SK-N-SH treated with all-trans-retinoic acid at 6 μM for 48 hours (cell line): ENCODE measurements at regions not wholly inside any gene's neighbourhood (a gene's known extent, or its start where the extent isn't known, plus 50 kb on each side); places are given as distances from the start of the nearest gene placed in this dataset.
"Not testable (repeated sequence)": the region's sequence is repeated elsewhere in the genome, so short reads cannot be mapped to it uniquely, and the experiment has no call there.

Experiments
- ATAC-seq: fragments of 200-7000 bp; cut with Tn5 transposase; 3 replicates; pipeline ENCODE4 v1.9.1; 2020; ENCODE audit warnings: mild to moderate bottlenecking, moderate library complexity
- ARNTL ChIP-seq: fragments of 450-650 bp; formaldehyde crosslinking; IDR thresholded peaks from 2 replicates; pipeline ENCODE4 v1.5.0; 2020; ENCODE audit warnings: low read depth, mild to moderate bottlenecking, moderate library complexity, borderline replicate concordance
- CSDC2 ChIP-seq: fragments of 250-450 bp; sonication (Bioruptor Pico); IDR thresholded peaks from 2 replicates; pipeline ENCODE4 v1.5.0; 2020; ENCODE audit warnings: mild to moderate bottlenecking, moderate library complexity
- ESRRG ChIP-seq: fragments of 250-450 bp; sonication (Bioruptor Pico); IDR thresholded peaks from 2 replicates; pipeline ENCODE4 v1.6.1; 2021; ENCODE audit warnings: mild to moderate bottlenecking
- OSR1 ChIP-seq: fragments of 250-450 bp; sonication (Bioruptor Pico); IDR thresholded peaks from 2 replicates; pipeline ENCODE4 v1.8.0; 2022; ENCODE audit warnings: moderate library complexity, mild to moderate bottlenecking, inconsistent platforms
- POU6F1 ChIP-seq: fragments of 250-450 bp; sonication (Bioruptor Pico); IDR thresholded peaks from 2 replicates; pipeline ENCODE4 v1.8.0; 2021; ENCODE audit warnings: low read depth, mild to moderate bottlenecking, moderate library complexity, borderline replicate concordance
- PPARA ChIP-seq: fragments of 250-450 bp; sonication (Bioruptor Pico); IDR thresholded peaks from 2 replicates; pipeline ENCODE4 v1.5.0; 2020; ENCODE audit warnings: mild to moderate bottlenecking, borderline replicate concordance
- RARB ChIP-seq: fragments of 250-450 bp; sonication (Bioruptor Pico); IDR thresholded peaks from 2 replicates; pipeline ENCODE4 v1.8.0; 2021; ENCODE audit warnings: mild to moderate bottlenecking, moderate library complexity
- TCF4 ChIP-seq: fragments of 250-450 bp; sonication (Bioruptor Pico); IDR thresholded peaks from 2 replicates; pipeline ENCODE4 v1.8.0; 2021; ENCODE audit warnings: mild to moderate bottlenecking, moderate library complexity, borderline replicate concordance
- TOX ChIP-seq: fragments of 250-450 bp; sonication (Bioruptor Pico); IDR thresholded peaks from 2 replicates; pipeline ENCODE4 v1.8.0; 2021; ENCODE audit warnings: mild to moderate bottlenecking, moderate library complexity, borderline replicate concordance
- ZFP3 ChIP-seq: fragments of 250-450 bp; sonication (Bioruptor Pico); IDR thresholded peaks from 2 replicates; pipeline ENCODE4 v1.5.0; 2020; ENCODE audit warnings: mild to moderate bottlenecking, moderate library complexity
- ZFP30 ChIP-seq: fragments of 450-650 bp; formaldehyde crosslinking; IDR thresholded peaks from 2 replicates; pipeline ENCODE4 v1.5.0; 2022; ENCODE audit warnings: mild to moderate bottlenecking, moderate library complexity
- ZNF565 ChIP-seq: fragments of 450-650 bp; formaldehyde crosslinking; conservative IDR thresholded peaks from 2 replicates; pipeline ENCODE4 v1.5.0; 2020; ENCODE audit warnings: low read depth, mild to moderate bottlenecking, moderate library complexity
- ZNF70 ChIP-seq: fragments of 450-650 bp; formaldehyde crosslinking; IDR thresholded peaks from 2 replicates; pipeline ENCODE4 v1.5.0; 2020; ENCODE audit warnings: mild to moderate bottlenecking, moderate library complexity
- ZNF8 ChIP-seq: fragments of 450-650 bp; formaldehyde crosslinking; IDR thresholded peaks from 2 replicates; pipeline ENCODE4 v1.5.0; 2020; ENCODE audit warnings: mild to moderate bottlenecking, moderate library complexity
- TF ChIP-seq, protein P1 (sequence below): fragments of 250-450 bp; sonication (Bioruptor Pico); IDR thresholded peaks from 2 replicates; pipeline ENCODE4 v1.5.0; 2020; ENCODE audit warnings: mild to moderate bottlenecking, moderate library complexity
- TF ChIP-seq, protein P2 (sequence below): fragments of 250-450 bp; sonication (Bioruptor Pico); IDR thresholded peaks from 2 replicates; pipeline ENCODE4 v1.5.1; 2021; ENCODE audit warnings: mild to moderate bottlenecking, moderate library complexity
- TF ChIP-seq, protein P3 (sequence below): fragments of 250-450 bp; sonication (Bioruptor Pico); IDR thresholded peaks from 2 replicates; pipeline ENCODE4 v1.8.0; 2020; ENCODE audit warnings: mild to moderate bottlenecking, moderate library complexity, borderline replicate concordance

DNA sequence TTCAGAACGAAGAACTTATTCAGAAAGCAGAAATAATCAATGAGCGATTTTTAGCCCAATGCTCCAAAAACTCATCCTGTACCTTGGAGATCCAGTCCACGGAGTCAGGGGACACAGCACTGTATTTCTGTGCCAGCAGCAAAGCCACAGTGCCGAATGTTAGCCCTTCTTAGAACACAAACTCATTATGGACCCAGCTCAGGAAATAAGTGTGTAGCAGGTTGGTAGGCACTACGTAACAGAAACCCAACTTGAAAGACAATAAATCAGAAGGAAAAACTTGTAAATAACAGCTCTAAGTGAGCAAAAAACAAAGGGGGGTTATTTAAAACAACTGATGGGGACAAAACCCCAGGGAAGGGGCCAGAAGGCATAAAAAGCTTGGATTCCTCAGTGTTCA is 112.0 kb upstream of the PRSS1 start:
- TF ChIP-seq ESRRG (no peak), ZNF565 (no peak), POU6F1 (CRISPR knock-in tag) (no peak), ZNF70 (CRISPR knock-in tag) (no peak), RARB (no peak), TCF4 (CRISPR knock-in tag) (no peak), ARNTL (CRISPR knock-in tag) (no peak)
- TF ChIP-seq, all 23 proteins: peak for 0
- no peak for ATAC-seq

DNA sequence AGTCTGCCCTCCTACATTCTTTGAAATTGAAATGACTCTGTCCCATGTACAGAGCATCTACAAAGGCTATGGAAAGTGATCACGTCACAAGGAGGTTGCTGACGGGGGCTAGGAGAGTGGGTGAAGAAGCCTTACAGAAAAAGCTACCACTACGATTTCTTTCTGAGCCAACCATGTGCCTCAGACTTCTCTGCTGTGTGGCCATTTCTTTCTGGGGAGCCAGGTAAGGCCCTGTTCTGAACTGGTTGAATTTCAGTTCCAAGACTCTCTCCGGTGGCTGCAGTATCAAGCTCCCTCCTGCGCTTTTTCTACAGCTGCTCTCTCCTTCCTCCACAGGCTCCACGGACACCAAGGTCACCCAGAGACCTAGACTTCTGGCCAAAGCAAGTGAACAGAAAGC is 112.5 kb upstream of the PRSS1 start:
- TF ChIP-seq CSDC2 (no peak), ZNF8 (CRISPR knock-in tag) (no peak), TOX (CRISPR knock-in tag) (no peak), TCF4 (CRISPR knock-in tag) (no peak), PPARA (no peak), ZNF565 (no peak)
- TF ChIP-seq, protein P1, sequence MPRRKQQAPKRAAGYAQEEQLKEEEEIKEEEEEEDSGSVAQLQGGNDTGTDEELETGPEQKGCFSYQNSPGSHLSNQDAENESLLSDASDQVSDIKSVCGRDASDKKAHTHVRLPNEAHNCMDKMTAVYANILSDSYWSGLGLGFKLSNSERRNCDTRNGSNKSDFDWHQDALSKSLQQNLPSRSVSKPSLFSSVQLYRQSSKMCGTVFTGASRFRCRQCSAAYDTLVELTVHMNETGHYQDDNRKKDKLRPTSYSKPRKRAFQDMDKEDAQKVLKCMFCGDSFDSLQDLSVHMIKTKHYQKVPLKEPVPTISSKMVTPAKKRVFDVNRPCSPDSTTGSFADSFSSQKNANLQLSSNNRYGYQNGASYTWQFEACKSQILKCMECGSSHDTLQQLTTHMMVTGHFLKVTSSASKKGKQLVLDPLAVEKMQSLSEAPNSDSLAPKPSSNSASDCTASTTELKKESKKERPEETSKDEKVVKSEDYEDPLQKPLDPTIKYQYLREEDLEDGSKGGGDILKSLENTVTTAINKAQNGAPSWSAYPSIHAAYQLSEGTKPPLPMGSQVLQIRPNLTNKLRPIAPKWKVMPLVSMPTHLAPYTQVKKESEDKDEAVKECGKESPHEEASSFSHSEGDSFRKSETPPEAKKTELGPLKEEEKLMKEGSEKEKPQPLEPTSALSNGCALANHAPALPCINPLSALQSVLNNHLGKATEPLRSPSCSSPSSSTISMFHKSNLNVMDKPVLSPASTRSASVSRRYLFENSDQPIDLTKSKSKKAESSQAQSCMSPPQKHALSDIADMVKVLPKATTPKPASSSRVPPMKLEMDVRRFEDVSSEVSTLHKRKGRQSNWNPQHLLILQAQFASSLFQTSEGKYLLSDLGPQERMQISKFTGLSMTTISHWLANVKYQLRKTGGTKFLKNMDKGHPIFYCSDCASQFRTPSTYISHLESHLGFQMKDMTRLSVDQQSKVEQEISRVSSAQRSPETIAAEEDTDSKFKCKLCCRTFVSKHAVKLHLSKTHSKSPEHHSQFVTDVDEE (CRISPR knock-in tag): no peak
- TF ChIP-seq, all 23 proteins: peak for 0

GRCh38 chr7:142636107-142636506 is 113.2 kb upstream of the PRSS1 start:
- not testable (repeated sequence) for ATAC-seq

More for the DNA sequence above, 112.5 kb upstream of the PRSS1 start:
- no peak for ATAC-seq

DNA sequence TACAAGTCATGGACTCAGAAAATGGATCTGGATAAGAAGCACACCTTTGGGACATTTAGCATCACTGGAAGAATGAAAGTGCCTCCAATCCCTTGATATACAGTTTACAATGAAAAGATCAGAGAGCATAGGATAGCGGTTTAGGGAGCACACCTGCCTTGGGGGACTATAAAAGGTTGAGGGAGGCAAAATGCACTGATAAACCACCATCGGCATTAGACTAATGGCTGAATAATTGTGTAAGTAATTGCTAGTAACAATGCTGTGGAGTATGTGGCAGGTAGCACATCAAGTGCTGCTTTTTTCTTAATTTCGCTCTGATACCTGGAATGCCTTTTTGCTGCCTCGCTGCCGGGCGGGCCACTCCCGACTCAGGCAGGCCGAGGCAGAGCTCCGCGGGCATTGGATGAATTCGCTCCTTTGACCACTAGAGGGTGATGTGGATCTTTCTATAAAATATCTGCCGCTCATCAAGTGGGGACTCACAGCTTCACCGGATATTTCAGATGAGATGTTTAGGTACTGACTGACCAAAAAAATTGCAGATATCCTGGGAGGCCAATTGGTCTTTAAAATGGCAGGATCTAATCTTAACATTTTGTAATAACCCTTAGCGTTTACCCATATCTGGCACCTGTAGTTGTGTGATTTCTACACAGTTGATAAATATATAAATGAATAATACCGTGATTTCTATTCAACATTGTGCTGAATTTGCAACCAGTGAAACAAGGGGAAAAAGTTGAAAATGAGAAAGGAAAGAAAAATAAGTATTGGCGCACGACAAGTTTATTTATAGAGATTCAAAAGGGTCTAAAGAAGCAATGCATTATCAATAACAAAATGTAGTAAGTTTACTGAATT is 116.8 kb upstream of the PRSS1 start:
- peak; percentile 97 for ATAC-seq
- TF ChIP-seq OSR1 (CRISPR knock-in tag) (no peak), ZNF8 (CRISPR knock-in tag) (no peak), ZNF70 (CRISPR knock-in tag) (no peak), RARB (no peak)
- TF ChIP-seq, protein P2, sequence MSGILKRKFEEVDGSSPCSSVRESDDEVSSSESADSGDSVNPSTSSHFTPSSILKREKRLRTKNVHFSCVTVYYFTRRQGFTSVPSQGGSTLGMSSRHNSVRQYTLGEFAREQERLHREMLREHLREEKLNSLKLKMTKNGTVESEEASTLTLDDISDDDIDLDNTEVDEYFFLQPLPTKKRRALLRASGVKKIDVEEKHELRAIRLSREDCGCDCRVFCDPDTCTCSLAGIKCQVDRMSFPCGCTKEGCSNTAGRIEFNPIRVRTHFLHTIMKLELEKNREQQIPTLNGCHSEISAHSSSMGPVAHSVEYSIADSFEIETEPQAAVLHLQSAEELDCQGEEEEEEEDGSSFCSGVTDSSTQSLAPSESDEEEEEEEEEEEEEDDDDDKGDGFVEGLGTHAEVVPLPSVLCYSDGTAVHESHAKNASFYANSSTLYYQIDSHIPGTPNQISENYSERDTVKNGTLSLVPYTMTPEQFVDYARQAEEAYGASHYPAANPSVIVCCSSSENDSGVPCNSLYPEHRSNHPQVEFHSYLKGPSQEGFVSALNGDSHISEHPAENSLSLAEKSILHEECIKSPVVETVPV: no peak

DNA sequence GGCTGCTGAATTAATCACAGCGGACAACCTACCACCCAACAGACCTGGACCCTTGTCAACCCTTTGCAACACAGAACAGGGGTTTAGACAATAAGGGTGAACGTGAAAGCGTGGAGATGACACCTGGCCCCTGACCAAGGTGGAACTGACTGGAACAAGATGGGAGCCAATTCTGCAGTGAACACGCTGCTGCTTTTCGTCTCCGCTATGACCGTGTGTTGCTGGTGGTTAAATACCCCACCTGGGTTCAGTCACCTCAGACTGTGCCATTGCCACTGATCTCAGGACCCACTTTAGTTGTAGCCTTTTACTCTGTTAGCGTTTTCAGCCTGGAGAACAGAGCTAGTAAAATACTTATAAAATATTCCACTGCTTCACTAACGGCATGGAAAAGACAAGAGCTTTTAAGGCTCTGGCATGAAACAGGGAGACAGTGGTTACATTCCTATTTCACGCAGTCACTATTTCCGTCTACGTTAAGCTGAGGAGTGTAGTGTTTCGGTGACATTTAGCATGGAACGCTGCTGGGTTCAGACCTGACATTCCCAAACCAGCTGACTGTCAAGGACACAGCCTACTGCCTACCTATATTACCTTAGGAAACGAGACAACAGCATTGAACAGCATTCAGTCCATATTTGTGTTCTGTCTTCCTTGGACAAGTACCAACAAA is 119.5 kb upstream of the PRSS1 start:
- TF ChIP-seq ZNF565 (no peak), POU6F1 (CRISPR knock-in tag) (no peak), ZNF70 (CRISPR knock-in tag) (no peak), PPARA (no peak), ZFP3 (CRISPR knock-in tag) (no peak), ZNF8 (CRISPR knock-in tag) (no peak), OSR1 (CRISPR knock-in tag) (no peak), TOX (CRISPR knock-in tag) (no peak), ESRRG (no peak), ZFP30 (CRISPR knock-in tag) (no peak), TCF4 (CRISPR knock-in tag) (no peak), CSDC2 (no peak)
- TF ChIP-seq, protein P3, sequence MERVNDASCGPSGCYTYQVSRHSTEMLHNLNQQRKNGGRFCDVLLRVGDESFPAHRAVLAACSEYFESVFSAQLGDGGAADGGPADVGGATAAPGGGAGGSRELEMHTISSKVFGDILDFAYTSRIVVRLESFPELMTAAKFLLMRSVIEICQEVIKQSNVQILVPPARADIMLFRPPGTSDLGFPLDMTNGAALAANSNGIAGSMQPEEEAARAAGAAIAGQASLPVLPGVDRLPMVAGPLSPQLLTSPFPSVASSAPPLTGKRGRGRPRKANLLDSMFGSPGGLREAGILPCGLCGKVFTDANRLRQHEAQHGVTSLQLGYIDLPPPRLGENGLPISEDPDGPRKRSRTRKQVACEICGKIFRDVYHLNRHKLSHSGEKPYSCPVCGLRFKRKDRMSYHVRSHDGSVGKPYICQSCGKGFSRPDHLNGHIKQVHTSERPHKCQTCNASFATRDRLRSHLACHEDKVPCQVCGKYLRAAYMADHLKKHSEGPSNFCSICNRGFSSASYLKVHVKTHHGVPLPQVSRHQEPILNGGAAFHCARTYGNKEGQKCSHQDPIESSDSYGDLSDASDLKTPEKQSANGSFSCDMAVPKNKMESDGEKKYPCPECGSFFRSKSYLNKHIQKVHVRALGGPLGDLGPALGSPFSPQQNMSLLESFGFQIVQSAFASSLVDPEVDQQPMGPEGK: no peak
- peak; percentile 74 for ATAC-seq
